Fibroblast of pulmonary artery (primary cell): ENCODE measurements at regions not wholly inside any gene's neighbourhood (a gene's known extent, or its start where the extent isn't known, plus 50 kb on each side); places are given as distances from the start of the nearest gene placed in this dataset.
"Not testable (repeated sequence)": the region's sequence is repeated elsewhere in the genome, so short reads cannot be mapped to it uniquely, and the experiment has no call there.

Experiments used
- DNase-seq: peaks from one replicate; pipeline ENCODE4 v3.0.0-alpha.2; 2010; ENCODE audit warnings: low read depth
- H3K4me3 ChIP-seq: replicated peaks from 2 replicates; pipeline ENCODE4 v1.5.1; 2011; ENCODE audit warnings: low read depth, mild to moderate bottlenecking, control low read depth, low read length, moderate library complexity
- TF ChIP-seq, protein P1 (sequence below): IDR thresholded peaks from 2 replicates; pipeline ENCODE4 v1.5.1; 2011; ENCODE audit warnings: mild to moderate bottlenecking, control low read depth, low read length, inconsistent platforms; ENCODE audit errors: missing control alignments

GRCh38 chr14:105601360-105602242 lies 75.2 kb downstream of the TMEM121 start:
- DNase-seq: no peak
- TF ChIP-seq, protein P1, sequence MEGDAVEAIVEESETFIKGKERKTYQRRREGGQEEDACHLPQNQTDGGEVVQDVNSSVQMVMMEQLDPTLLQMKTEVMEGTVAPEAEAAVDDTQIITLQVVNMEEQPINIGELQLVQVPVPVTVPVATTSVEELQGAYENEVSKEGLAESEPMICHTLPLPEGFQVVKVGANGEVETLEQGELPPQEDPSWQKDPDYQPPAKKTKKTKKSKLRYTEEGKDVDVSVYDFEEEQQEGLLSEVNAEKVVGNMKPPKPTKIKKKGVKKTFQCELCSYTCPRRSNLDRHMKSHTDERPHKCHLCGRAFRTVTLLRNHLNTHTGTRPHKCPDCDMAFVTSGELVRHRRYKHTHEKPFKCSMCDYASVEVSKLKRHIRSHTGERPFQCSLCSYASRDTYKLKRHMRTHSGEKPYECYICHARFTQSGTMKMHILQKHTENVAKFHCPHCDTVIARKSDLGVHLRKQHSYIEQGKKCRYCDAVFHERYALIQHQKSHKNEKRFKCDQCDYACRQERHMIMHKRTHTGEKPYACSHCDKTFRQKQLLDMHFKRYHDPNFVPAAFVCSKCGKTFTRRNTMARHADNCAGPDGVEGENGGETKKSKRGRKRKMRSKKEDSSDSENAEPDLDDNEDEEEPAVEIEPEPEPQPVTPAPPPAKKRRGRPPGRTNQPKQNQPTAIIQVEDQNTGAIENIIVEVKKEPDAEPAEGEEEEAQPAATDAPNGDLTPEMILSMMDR: no peak
- H3K4me3 ChIP-seq: no peak overlapping the region

- no peak overlapping the region for H3K4me3 ChIP-seq
- DNase-seq: no peak
- TF ChIP-seq, protein P1: no peak
Measured at GRCh38 chr14:105602243-105602750, 75.9 kb downstream of the TMEM121 start.

GRCh38 chr14:105602799-105603793 lies 76.7 kb downstream of the TMEM121 start:
- TF ChIP-seq, protein P1: no peak
- H3K4me3 ChIP-seq: no peak overlapping the region
- no peak for DNase-seq

DNA sequence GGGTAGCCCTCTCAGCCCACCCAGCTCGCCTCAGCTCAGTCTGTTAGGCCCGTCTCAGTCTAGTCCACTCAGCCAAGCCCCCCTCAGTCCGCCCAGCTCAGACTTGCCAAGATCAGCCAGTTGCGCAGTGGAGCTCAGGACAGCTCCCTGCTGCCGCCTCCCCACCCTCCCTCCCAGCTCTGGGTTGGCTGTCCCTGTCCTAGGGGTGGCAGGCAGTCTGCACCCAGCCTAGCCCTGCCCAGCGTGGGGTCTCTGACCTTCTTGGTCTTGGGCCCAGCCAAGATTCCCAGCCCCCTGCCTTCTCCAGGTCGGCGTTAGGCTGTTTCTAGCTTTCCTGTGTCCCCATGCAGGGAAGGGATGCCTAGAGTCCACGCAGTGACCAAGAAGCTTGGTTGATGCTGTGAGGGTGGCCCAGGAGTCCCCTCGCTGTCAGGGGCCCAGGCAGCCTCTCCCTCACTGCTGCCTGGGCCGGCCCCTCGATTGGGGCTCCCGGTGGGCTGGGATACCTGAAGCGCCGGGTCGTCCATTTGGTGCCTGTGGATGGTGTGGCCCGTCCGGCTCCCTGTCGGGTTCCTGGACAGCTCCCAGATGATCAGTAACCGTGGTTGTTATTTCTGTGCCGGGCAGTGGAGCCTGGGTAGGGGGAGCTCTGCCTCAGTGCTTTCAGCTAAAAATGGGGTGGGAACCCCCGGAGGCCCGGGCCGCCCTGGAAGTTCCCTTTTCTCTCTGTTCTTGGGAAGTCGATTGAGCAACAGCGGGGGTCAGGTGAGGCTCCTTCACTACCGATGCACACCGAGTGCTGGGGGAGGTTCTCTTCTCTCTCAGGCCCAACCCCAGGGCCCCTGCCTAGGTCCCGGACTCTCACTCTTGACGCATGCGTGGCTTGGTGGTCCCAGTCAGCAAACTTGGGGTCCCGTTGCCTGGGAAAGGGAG lies 78.4 kb downstream of the TMEM121 start:
- not testable (repeated sequence) for DNase-seq, H3K4me3 ChIP-seq

- DNase-seq: no peak
- no peak overlapping the region for H3K4me3 ChIP-seq
- TF ChIP-seq, protein P1: no peak
Measured at GRCh38 chr14:105605464-105606304, 79.3 kb downstream of the TMEM121 start.

GRCh38 chr14:105606305-105606975 lies 80.1 kb downstream of the TMEM121 start:
- H3K4me3 ChIP-seq, DNase-seq: not testable (repeated sequence)

DNA sequence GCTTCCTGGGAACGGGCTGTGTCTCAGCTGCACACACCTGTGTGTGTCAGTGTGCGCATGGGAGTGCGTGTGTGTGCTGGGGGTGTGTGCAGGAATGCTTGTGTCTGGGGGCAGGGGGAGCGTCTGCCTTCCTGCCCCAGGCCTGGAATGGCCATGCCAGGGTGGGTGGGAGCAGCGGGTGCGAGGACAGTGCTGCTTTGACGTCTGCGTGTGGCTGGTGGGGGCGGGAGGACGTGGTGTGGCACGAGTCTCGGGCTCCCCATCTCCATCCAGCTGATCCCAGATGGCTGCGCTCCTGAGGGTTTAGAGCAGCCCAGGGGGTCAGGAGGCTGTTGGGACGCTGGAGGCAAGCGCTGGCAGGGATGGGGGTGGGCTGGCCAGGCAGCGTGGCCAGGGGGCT lies 80.6 kb downstream of the TMEM121 start:
- H3K4me3 ChIP-seq: not testable (repeated sequence)

GRCh38 chr14:105614987-105615386 lies 88.6 kb downstream of the TMEM121 start:
- DNase-seq, H3K4me3 ChIP-seq: not testable (repeated sequence)

More for the DNA sequence above, 80.6 kb downstream of the TMEM121 start:
- DNase-seq: not testable (repeated sequence)

DNA sequence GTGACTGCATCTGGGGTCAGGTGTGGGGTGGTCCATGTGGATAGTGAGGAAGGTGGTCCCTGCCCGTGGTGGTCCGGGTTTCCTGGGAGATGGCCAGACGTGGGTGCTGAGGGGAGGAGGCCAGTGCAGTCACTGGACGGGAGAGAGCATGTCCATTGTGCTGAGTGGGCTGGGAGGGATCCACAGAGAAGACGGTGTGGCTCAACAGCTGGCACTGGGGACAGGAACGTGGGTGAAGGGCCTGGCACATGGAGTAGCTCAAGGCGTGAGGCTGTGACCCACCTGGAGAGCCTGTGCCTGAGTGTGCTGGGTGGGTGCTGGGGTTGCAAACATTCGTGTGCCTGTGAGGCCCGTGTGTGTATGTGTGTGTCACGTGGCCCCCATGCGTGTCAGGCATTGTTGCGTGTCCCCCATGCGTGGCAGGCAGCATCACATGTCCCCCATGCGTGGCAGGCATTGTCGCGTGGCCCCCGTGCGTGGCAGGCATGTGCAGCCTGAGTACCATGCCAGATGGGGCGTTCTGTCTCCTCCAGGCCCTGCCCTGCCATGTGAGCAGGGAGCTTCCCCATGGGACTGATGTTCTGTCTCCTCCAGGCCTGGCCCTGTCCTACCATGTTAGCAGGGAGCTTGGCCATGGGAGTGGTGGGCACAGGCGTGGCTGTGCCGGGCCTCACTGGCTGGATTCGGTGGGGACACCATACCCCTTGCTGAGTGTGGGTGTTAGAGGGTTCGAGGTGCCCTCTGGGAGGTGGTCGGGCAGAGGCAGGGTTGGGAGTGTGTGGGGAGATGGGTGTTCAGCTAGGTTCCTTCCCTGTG lies 89.8 kb downstream of the TMEM121 start:
- DNase-seq, H3K4me3 ChIP-seq: not testable (repeated sequence)
